Loucy (cell line): ENCODE measurements at regions not wholly inside any gene's neighbourhood (a gene's known extent, or its start where the extent isn't known, plus 50 kb on each side); places are given as distances from the start of the nearest gene placed in this dataset.

Experiments
- H2AFZ ChIP-seq: fragments of 200-600 bp; sonication (generic); 2 replicates; pipeline ENCODE4 v1.6.0; 2016; ENCODE audit warnings: antibody characterized with exemption, mild to moderate bottlenecking, low read length, moderate library complexity
- H3F3A ChIP-seq: fragments of 200-600 bp; 2 replicates; pipeline ENCODE4 v1.6.0; 2016; ENCODE audit warnings: antibody characterized with exemption, low read depth, mild to moderate bottlenecking
- H3K27me3 ChIP-seq: fragments of 200-600 bp; sonication (generic); 2 replicates; pipeline ENCODE4 v1.6.1; 2014; ENCODE audit warnings: low read length, mild to moderate bottlenecking; ENCODE audit not compliant: insufficient read depth, poor library complexity, severe bottlenecking
- H3K36me3 ChIP-seq: fragments of 200-600 bp; sonication (generic); 2 replicates; pipeline ENCODE4 v1.6.1; 2016; ENCODE audit warnings: low read length; ENCODE audit not compliant: insufficient read depth
- H3K4me1 ChIP-seq: fragments of 200-600 bp; sonication (generic); 2 replicates; pipeline ENCODE4 v1.5.1; 2014; ENCODE audit warnings: low read length, mild to moderate bottlenecking; ENCODE audit not compliant: insufficient read depth, poor library complexity, severe bottlenecking
- H3K4me2 ChIP-seq: fragments of 200-600 bp; sonication (generic); 2 replicates; pipeline ENCODE4 v1.6.0; 2014; ENCODE audit warnings: antibody characterized with exemption, low read length, low read depth, mild to moderate bottlenecking; ENCODE audit not compliant: poor library complexity, severe bottlenecking
- H3K4me3 ChIP-seq: fragments of 200-600 bp; sonication (generic); 2 replicates; pipeline ENCODE4 v1.5.1; 2014; ENCODE audit warnings: low read length, mild to moderate bottlenecking, mixed read lengths; ENCODE audit not compliant: poor library complexity, severe bottlenecking
- H3K79me2 ChIP-seq: fragments of 200-600 bp; sonication (generic); 2 replicates; pipeline ENCODE4 v1.6.1; 2014; ENCODE audit warnings: low read length; ENCODE audit not compliant: insufficient read depth
- H3K9ac ChIP-seq: fragments of 200-600 bp; sonication (generic); 2 replicates; pipeline ENCODE4 v1.6.0; 2014; ENCODE audit warnings: mild to moderate bottlenecking, low read depth, low read length, moderate library complexity; ENCODE audit not compliant: poor library complexity, severe bottlenecking
- H3K9me2 ChIP-seq: fragments of 200-600 bp; sonication (generic); replicated peaks from 2 replicates; pipeline ENCODE4 v1.6.1; 2016; ENCODE audit warnings: low read depth, low read length, mixed read lengths
- H3K9me3 ChIP-seq: fragments of 200-600 bp; sonication (generic); 2 replicates; pipeline ENCODE4 v1.6.1; 2014; ENCODE audit warnings: mild to moderate bottlenecking, antibody characterized with exemption, low read length, low read depth; ENCODE audit not compliant: insufficient read depth
- H4K20me1 ChIP-seq: fragments of 200-600 bp; sonication (generic); 2 replicates; pipeline ENCODE4 v1.6.0; 2014; ENCODE audit warnings: antibody characterized with exemption, low read length, mild to moderate bottlenecking; ENCODE audit not compliant: insufficient read depth, poor library complexity, severe bottlenecking
- CTCF ChIP-seq: fragments of 200-600 bp; sonication (generic); conservative IDR thresholded peaks from 2 replicates; pipeline ENCODE4 v1.5.1; 2014; ENCODE audit warnings: mild to moderate bottlenecking, antibody characterized with exemption, low read length
- EZH2phosphoT487 ChIP-seq: fragments of 200-600 bp; IDR thresholded peaks from 2 replicates; pipeline ENCODE4 v1.6.1; 2018; ENCODE audit warnings: antibody characterized with exemption, mild to moderate bottlenecking, moderate library complexity, borderline replicate concordance

GRCh38 chr11:36985562-36985961 is 387.5 kb upstream of the RAG2 start:
- TF ChIP-seq EZH2phosphoT487: no peak
- no peak for TF ChIP-seq CTCF

GRCh38 chr11:36976741-36977140 is 378.7 kb upstream of the RAG2 start:
- TF ChIP-seq EZH2phosphoT487: no peak
- no peak for TF ChIP-seq CTCF
- no peak overlapping the region for H3K9ac ChIP-seq

More at GRCh38 chr11:36985562-36985961, 387.5 kb upstream of the RAG2 start:
- Histone ChIP-seq H3K9me2 (no peaks in the 10 kb centered on the region), H4K20me1 (no peaks in the 10 kb centered on the region), H3K4me2 (no peak overlapping the region), H3K9ac (no peak overlapping the region), H3K4me1 (no peaks in the 10 kb centered on the region), H3K9me3 (no peaks in the 10 kb centered on the region), H3F3A (no peaks in the 10 kb centered on the region), H3K27me3 (no peaks in the 10 kb centered on the region), H3K36me3 (no peaks in the 10 kb centered on the region), H2AFZ (no peak overlapping the region), H3K79me2 (no peaks in the 10 kb centered on the region), H3K4me3 (no peak overlapping the region)

GRCh38 chr11:36974771-36975170 is 376.7 kb upstream of the RAG2 start:
- Histone ChIP-seq H3K4me2 (no peak overlapping the region), H3K9ac (no peak overlapping the region), H3F3A (no peaks in the 10 kb centered on the region), H2AFZ (no peak overlapping the region), H4K20me1 (no peaks in the 10 kb centered on the region), H3K4me1 (no peaks in the 10 kb centered on the region), H3K4me3 (no peak overlapping the region), H3K79me2 (no peaks in the 10 kb centered on the region), H3K9me2 (no peaks in the 10 kb centered on the region), H3K9me3 (no peaks in the 10 kb centered on the region), H3K27me3 (no peaks in the 10 kb centered on the region), H3K36me3 (no peaks in the 10 kb centered on the region)
- TF ChIP-seq CTCF (no peak), EZH2phosphoT487 (no peak)

More at GRCh38 chr11:36976741-36977140, 378.7 kb upstream of the RAG2 start:
- Histone ChIP-seq H4K20me1 (no peaks in the 10 kb centered on the region), H3K36me3 (no peaks in the 10 kb centered on the region), H3K4me3 (no peak overlapping the region), H3K9me2 (no peaks in the 10 kb centered on the region), H3K4me2 (no peak overlapping the region), H3K9me3 (no peaks in the 10 kb centered on the region), H3K4me1 (no peaks in the 10 kb centered on the region), H3K79me2 (no peaks in the 10 kb centered on the region), H2AFZ (no peak overlapping the region), H3F3A (no peaks in the 10 kb centered on the region), H3K27me3 (no peaks in the 10 kb centered on the region)
